ENCODE measurements at regions not wholly inside any gene's neighbourhood (a gene's known extent, or its start where the extent isn't known, plus 50 kb on each side); places are given as distances from the start of the nearest gene placed in this dataset.

DNA sequence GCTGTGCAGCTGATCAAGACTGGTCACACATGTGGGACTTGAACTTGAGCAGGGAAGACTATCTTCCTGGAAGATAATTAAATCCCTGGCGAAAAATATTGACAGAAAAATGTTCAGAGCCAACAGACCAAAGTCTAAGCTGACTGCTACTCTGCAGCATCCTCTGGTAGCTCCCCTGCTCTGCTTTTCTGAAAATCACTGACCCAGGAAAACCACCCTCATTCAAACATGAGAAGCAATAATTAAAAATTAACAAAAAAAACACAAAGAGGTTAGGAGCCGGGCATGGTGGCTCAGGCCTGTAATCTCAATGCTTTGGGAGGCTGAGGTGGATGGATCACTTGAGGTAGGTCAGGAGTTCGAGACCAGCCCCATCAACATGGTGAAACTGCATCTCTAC is 151.9 kb downstream of the SCG2 start:
- TF ChIP-seq, protein P1, sequence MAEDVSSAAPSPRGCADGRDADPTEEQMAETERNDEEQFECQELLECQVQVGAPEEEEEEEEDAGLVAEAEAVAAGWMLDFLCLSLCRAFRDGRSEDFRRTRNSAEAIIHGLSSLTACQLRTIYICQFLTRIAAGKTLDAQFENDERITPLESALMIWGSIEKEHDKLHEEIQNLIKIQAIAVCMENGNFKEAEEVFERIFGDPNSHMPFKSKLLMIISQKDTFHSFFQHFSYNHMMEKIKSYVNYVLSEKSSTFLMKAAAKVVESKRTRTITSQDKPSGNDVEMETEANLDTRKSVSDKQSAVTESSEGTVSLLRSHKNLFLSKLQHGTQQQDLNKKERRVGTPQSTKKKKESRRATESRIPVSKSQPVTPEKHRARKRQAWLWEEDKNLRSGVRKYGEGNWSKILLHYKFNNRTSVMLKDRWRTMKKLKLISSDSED (CRISPR knock-in tag; IDR thresholded peaks at IDR 0.05), result no peak
- no peak for TF ChIP-seq JUND (CRISPR knock-in tag; IDR thresholded peaks at IDR 0.05)
- TF ChIP-seq NR3C1 (CRISPR knock-in tag; IDR thresholded peaks at IDR 0.05), result no peak
- TF ChIP-seq NFYB (CRISPR knock-in tag; IDR thresholded peaks at IDR 0.05), result no peak
- no peak for TF ChIP-seq ARHGAP35 (CRISPR knock-in tag; IDR thresholded peaks at IDR 0.05; ENCODE audit: borderline replicate concordance)
- TF ChIP-seq ZNF891 (CRISPR knock-in tag; IDR thresholded peaks at IDR 0.05), result no peak

Measured in HepG2 (cell line).